ENCODE measurements at regions not wholly inside any gene's neighbourhood (a gene's known extent, or its start where the extent isn't known, plus 50 kb on each side); places are given as distances from the start of the nearest gene placed in this dataset.

- TF ChIP-seq ZNF26 (tag by site-specific recombination; IDR thresholded peaks at IDR 0.05), result no peak
- TF ChIP-seq ZBTB17 (tag by site-specific recombination; IDR thresholded peaks at IDR 0.05), result peak; percentile 39; the same call in 1 of the 2 replicates
- no peak for TF ChIP-seq MEIS1 (CRISPR knock-in tag; IDR thresholded peaks at IDR 0.05; ENCODE audit: borderline replicate concordance)
- TF ChIP-seq TRIM28 (IDR thresholded peaks at IDR 0.05; ENCODE audit: borderline replicate concordance, low read length), result peak; percentile 31; the same call in 1 of the 2 replicates
- no peak for TF ChIP-seq ZNF24 (tag by site-specific recombination; IDR thresholded peaks at IDR 0.05)
- no peak for TF ChIP-seq ZNF202 (tag by site-specific recombination; IDR thresholded peaks at IDR 0.05; ENCODE audit: borderline replicate concordance)
- peak; percentile 78 for TF ChIP-seq OSR2 (tag by site-specific recombination; IDR thresholded peaks at IDR 0.05)
- TF ChIP-seq KLF1 (tag by site-specific recombination; IDR thresholded peaks at IDR 0.05), result no peak
These were observed 106.8 kb downstream of the LACC1 start (continued) for GRCh38 chr13:43986421-43986981.

- Histone ChIP-seq H3K27ac (ENCODE audit: extremely low read depth, low read depth, low read length) (no peak overlapping the region), H3K36me3 (ENCODE audit: control insufficient read depth in 2 of 2, insufficient read depth in 1 of 2, low read length in 2 of 2) (no peaks in the 10 kb centered on the region), H3K4me1 (ENCODE audit: control insufficient read depth, insufficient read depth, low read length) (peaks cover 13% of the 10 kb centered on the region), H3K4me3 (ENCODE audit: low read depth, low read length) (no peak overlapping the region), H3K9me3 (ENCODE audit: control insufficient read depth, insufficient read depth, low read depth, low read length) (no peaks in the 10 kb centered on the region)
- no peak for TF ChIP-seq ZNF280C (tag by site-specific recombination; IDR thresholded peaks at IDR 0.05)
- no peak for TF ChIP-seq SETDB1 (IDR thresholded peaks at IDR 0.05; ENCODE audit: insufficient read length, low read length)
- TF ChIP-seq FEZF1 (tag by site-specific recombination; IDR thresholded peaks at IDR 0.05), result no peak
- no peak for TF ChIP-seq ZNF488 (tag by site-specific recombination; IDR thresholded peaks at IDR 0.05)
- TF ChIP-seq PBX3 (CRISPR knock-in tag; IDR thresholded peaks at IDR 0.05), result no peak
- TF ChIP-seq ZNF513 (tag by site-specific recombination; IDR thresholded peaks at IDR 0.05), result no peak
- no peak for TF ChIP-seq ZNF549 (tag by site-specific recombination; IDR thresholded peaks at IDR 0.05)
- TF ChIP-seq ZNF792 (tag by site-specific recombination; IDR thresholded peaks at IDR 0.05), result no peak
- no peak for TF ChIP-seq ZNF112 (tag by site-specific recombination; IDR thresholded peaks at IDR 0.05)
- no peak for TF ChIP-seq ZXDB (tag by site-specific recombination; IDR thresholded peaks at IDR 0.05)
- TF ChIP-seq ZSCAN5A (tag by site-specific recombination; IDR thresholded peaks at IDR 0.05), result no peak
- TF ChIP-seq ZNF501 (tag by site-specific recombination; IDR thresholded peaks at IDR 0.05), result no peak
- TF ChIP-seq ZNF146 (tag by site-specific recombination; IDR thresholded peaks at IDR 0.05), result no peak
- TF ChIP-seq ZNF626 (tag by site-specific recombination; IDR thresholded peaks at IDR 0.05), result no peak
- ChIA-PET CTCF (interaction anchor here (0.6 kb wide), 1 partner anchor 89 kb away, joined by 3 read pairs; no protein-coding TSS in a partner anchor), POLR2A (no interaction called here)
These were observed 108.6 kb downstream of the LACC1 start for GRCh38 chr13:43988302-43988701.
